ENCODE measurements at regions not wholly inside any gene's neighbourhood (a gene's known extent, or its start where the extent isn't known, plus 50 kb on each side); places are given as distances from the start of the nearest gene placed in this dataset.

DNA sequence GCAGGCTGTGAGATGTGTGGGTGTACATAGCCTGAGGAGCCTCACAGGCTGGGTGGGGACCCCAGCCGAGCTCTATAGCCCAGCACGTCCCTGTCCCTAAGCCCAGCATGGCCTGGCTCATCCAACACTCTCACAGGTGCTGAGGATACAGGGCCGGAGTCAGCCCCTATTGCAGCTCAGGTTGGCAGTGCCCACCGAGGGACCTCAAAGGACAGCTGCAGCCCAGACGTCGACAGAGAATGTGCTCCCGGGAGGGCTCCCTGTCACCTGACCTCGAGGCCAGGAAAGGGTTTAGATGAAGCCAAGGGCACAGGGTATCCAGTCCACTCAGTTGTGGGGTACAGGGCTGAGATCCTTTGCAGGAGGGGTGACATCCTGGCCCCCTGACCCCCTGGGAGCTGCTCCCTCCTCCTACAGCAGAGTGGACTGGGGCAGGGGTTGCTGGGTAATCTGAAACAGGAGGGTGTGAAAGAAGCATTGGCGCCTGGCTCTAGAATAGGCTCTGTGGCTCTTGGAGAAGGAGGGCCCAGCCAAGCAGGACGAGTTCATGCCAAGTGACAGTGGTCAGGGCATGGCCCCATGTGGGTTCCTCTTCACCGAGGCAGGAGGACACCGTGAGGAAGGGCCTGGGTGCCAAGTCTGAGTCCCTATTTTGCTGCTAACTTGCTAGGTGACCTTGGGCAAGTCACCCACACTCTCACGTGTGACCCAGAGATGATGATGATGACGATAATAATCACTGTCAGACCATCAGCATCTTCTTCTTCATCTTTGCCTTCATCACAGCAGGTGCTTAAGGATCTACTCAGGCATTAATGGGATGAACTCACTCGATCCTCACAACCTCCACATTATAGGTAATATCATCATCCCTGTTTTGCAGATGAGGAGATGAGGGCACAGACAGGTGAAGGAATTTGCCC, 68.0 kb downstream of the RMI2 start:
- H3K36me3 ChIP-seq = no peaks in the 10 kb centered on the region
- no peaks in the 10 kb centered on the region for H3K9me3 ChIP-seq
- no peak for TF ChIP-seq POLR2AphosphoS5 (IDR thresholded peaks at IDR 0.05)
- no peak for TF ChIP-seq EP300 (IDR thresholded peaks at IDR 0.05)
- no peak for TF ChIP-seq POLR2A (IDR thresholded peaks at IDR 0.05)
- no peak for TF ChIP-seq CTCF (IDR thresholded peaks at IDR 0.05)
- no peak overlapping the region for H3K4me3 ChIP-seq
- no peak for DNase-seq
- H3K27ac ChIP-seq = no peak overlapping the region
- intact Hi-C loops (cut with DNase I) = no loop called here
- WGBS, 2 donors = 86 to 90% methylated on average over 15 of the region's 15 CpGs
- no peaks in the 10 kb centered on the region for H3K27me3 ChIP-seq
- H3K4me1 ChIP-seq = peaks cover 0 to 4% (median 0%) of the 10 kb centered on the region in 4 donors

DNA sequence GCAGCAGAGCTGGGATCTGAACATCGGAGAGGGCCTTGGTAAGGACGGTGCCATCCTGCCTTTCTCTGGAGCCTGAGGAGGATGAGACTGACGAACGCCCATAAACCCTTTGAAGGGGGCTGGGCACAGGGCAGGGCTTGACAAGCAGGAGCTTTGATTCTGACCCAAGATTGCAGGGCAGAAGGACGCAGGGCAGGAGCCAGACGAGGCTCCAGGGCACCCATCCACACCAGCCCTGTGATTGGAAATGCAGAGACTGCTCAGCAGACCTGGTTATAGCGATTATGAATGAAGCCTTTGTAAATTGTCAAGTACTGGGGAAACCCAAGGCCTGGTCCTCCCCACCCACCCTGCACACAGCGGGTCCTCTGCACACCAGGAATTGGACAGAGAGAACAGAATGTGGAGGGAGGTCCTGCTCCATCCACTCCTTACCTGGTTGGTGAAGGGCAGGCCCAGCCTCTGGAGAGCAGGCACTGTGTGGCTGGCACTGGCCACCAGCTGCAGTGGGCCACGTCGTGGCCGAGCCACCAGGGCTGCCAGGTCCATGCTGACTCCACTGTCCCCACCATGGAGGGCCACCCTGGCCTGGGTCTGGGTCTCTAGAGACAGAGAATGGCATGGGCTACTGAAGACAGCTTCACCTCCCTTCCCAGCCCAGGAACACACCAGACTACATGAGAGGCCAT, 68.8 kb downstream of the RMI2 start:
- no peaks in the 10 kb centered on the region for H3K27me3 ChIP-seq
- no peak overlapping the region for H3K4me3 ChIP-seq
- H3K36me3 ChIP-seq = no peaks in the 10 kb centered on the region
- no peak overlapping the region for H3K27ac ChIP-seq
- intact Hi-C loops (cut with DNase I) = no loop called here
- no peaks in the 10 kb centered on the region for H3K9me3 ChIP-seq
- WGBS, 2 donors = 89 to 91% methylated on average over 11 of the region's 11 CpGs
- H3K4me1 ChIP-seq = peaks cover 0 to 4% (median 0%) of the 10 kb centered on the region in 4 donors
- DNase-seq = no peak
- no peak for TF ChIP-seq CTCF (IDR thresholded peaks at IDR 0.05)
- no peak for TF ChIP-seq EP300 (IDR thresholded peaks at IDR 0.05)

- DNase-seq = no peak
- intact Hi-C loops (cut with DNase I) = no loop called here
- WGBS, 2 donors = 79 to 82% methylated on average over 21 of the region's 21 CpGs
Measured at GRCh38 chr16:11414815-11415775, 69.8 kb downstream of the RMI2 start.

More at GRCh38 chr16:11414815-11415775, 69.8 kb downstream of the RMI2 start:
- H3K4me3 ChIP-seq = no peak overlapping the region
- TF ChIP-seq POLR2A (IDR thresholded peaks at IDR 0.05) (no peak), CTCF (IDR thresholded peaks at IDR 0.05) (no peak), EP300 (IDR thresholded peaks at IDR 0.05) (no peak)
- no peak overlapping the region for H3K27ac ChIP-seq
- H3K36me3 ChIP-seq = no peaks in the 10 kb centered on the region
- no peaks in the 10 kb centered on the region for H3K27me3 ChIP-seq
- peaks cover 0 to 4% (median 0%) of the 10 kb centered on the region in 4 donors for H3K4me1 ChIP-seq
- no peaks in the 10 kb centered on the region for H3K9me3 ChIP-seq

Data from sigmoid colon (tissue), 6 donors.